ENCODE measurements at regions not wholly inside any gene's neighbourhood (a gene's known extent, or its start where the extent isn't known, plus 50 kb on each side); places are given as distances from the start of the nearest gene placed in this dataset.

GRCh38 chr2:59047373-59047995 lies 806.4 kb upstream of the FANCL start:
- Histone ChIP-seq H3K36me3 (no peaks in the 10 kb centered on the region), H3K27me3 (no peaks in the 10 kb centered on the region), H3K27ac (no peak overlapping the region), H3K4me3 (no peak overlapping the region), H3K4me1 (ENCODE audit: low read depth) (peaks cover 6% of the 10 kb centered on the region), H3K9me3 (ENCODE audit: low read depth) (no peaks in the 10 kb centered on the region)
- DNase-seq (ENCODE audit: low read depth in 1 of 2, low spot score in 1 of 2) = no peak
- no peak for TF ChIP-seq CTCF (IDR thresholded peaks at IDR 0.05; ENCODE audit: low read depth, low read length)

GRCh38 chr2:59046401-59047372 lies 805.6 kb upstream of the FANCL start:
- no peak for TF ChIP-seq CTCF (IDR thresholded peaks at IDR 0.05; ENCODE audit: low read depth, low read length)
- no peaks in the 10 kb centered on the region for H3K27me3 ChIP-seq
- no peak for DNase-seq (ENCODE audit: low read depth in 1 of 2, low spot score in 1 of 2)
- no peak overlapping the region for H3K4me3 ChIP-seq
- H3K4me1 ChIP-seq (ENCODE audit: low read depth) = peaks cover 6% of the 10 kb centered on the region
- no peak overlapping the region for H3K27ac ChIP-seq
- H3K36me3 ChIP-seq = no peaks in the 10 kb centered on the region
- no peaks in the 10 kb centered on the region for H3K9me3 ChIP-seq (ENCODE audit: low read depth)

- no peak for TF ChIP-seq CTCF (IDR thresholded peaks at IDR 0.05; ENCODE audit: low read depth, low read length)
- H3K36me3 ChIP-seq = no peaks in the 10 kb centered on the region
These were observed 803.6 kb upstream of the FANCL start for GRCh38 chr2:59044736-59045135.

GRCh38 chr2:59041139-59041538 lies 800.0 kb upstream of the FANCL start:
- no peak for DNase-seq (ENCODE audit: low read depth in 1 of 2, low spot score in 1 of 2)

More at GRCh38 chr2:59044736-59045135, 803.6 kb upstream of the FANCL start:
- H3K4me1 ChIP-seq (ENCODE audit: low read depth) = peaks cover 10% of the 10 kb centered on the region
- no peaks in the 10 kb centered on the region for H3K9me3 ChIP-seq (ENCODE audit: low read depth)
- no peak overlapping the region for H3K27ac ChIP-seq
- no peak for DNase-seq (ENCODE audit: low read depth in 1 of 2, low spot score in 1 of 2)
- H3K4me3 ChIP-seq = no peak overlapping the region
- H3K27me3 ChIP-seq = no peaks in the 10 kb centered on the region

GRCh38 chr2:59034837-59035236 lies 793.7 kb upstream of the FANCL start:
- H3K27me3 ChIP-seq = no peaks in the 10 kb centered on the region
- H3K4me1 ChIP-seq (ENCODE audit: low read depth) = peaks cover 3% of the 10 kb centered on the region
- no peak for DNase-seq (ENCODE audit: low read depth in 1 of 2, low spot score in 1 of 2)
- no peak for TF ChIP-seq CTCF (IDR thresholded peaks at IDR 0.05; ENCODE audit: low read depth, low read length)
- H3K9me3 ChIP-seq (ENCODE audit: low read depth) = no peaks in the 10 kb centered on the region
- H3K4me3 ChIP-seq = no peak overlapping the region
- H3K36me3 ChIP-seq = no peaks in the 10 kb centered on the region
- no peak overlapping the region for H3K27ac ChIP-seq

More at GRCh38 chr2:59041139-59041538, 800.0 kb upstream of the FANCL start:
- Histone ChIP-seq H3K27ac (no peak overlapping the region), H3K36me3 (no peaks in the 10 kb centered on the region), H3K4me3 (no peak overlapping the region), H3K9me3 (ENCODE audit: low read depth) (no peaks in the 10 kb centered on the region), H3K4me1 (ENCODE audit: low read depth) (peaks cover 6% of the 10 kb centered on the region), H3K27me3 (no peaks in the 10 kb centered on the region)
- TF ChIP-seq CTCF (IDR thresholded peaks at IDR 0.05; ENCODE audit: low read depth, low read length) = no peak
